ENCODE measurements at regions not wholly inside any gene's neighbourhood (a gene's known extent, or its start where the extent isn't known, plus 50 kb on each side); places are given as distances from the start of the nearest gene placed in this dataset.

DNA sequence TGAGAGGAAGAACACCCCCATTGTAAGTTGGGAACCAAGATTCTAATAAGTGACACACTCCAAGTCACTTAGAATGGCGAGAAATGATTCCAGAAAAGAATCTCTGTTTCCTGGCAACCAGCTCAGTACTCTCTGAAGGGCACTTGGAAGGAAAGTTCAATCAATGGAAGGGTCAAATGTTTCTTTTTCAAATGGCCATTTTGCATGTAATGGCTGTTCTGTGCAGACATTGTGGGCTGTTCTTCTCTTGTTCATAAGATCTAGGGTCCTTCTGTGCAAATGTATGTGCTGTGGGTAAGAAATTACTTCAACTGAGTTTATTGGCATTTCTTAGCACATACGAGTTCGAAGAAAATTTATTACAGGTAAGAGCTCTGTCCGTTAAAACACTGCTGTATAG is 145.3 kb downstream of the EVX1 start:
- Mint-ChIP-seq H3K36me3 (no peaks in the 10 kb centered on the region), H3K4me1 (no peaks in the 10 kb centered on the region), H3K9me3 (no peaks in the 10 kb centered on the region), H3K4me3 (no peak overlapping the region), H3K27ac (no peak overlapping the region)
- ATAC-seq (no peak), DNase-seq (ENCODE audit: low spot score in 2 of 2) (no peak)

DNA sequence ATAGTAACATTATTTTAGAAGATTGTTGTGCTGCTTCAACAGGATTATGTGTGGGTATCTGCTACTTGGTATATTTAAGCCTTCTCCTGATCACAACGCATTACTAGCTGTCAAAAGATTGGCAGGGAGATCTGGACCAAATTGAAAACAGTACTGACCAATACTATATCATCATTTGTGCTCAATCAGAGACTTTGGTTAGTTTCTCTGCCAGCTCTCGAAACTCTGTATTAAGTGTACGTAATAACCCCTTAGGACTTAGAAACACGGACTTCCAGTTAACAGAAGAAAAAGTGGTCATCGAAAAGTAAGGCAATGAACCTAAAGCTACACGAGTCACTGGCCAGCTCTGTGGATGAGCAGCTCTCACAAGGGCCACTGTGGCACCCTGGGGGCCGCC is 146.0 kb downstream of the EVX1 start:
- ATAC-seq (no peak), DNase-seq (ENCODE audit: low spot score in 2 of 2) (no peak)
- no peaks in the 10 kb centered on the region for H3K4me1 Mint-ChIP-seq
- H3K36me3 Mint-ChIP-seq = no peaks in the 10 kb centered on the region
- no peak overlapping the region for H3K4me3 Mint-ChIP-seq
- H3K27ac Mint-ChIP-seq = no peak overlapping the region
- no peaks in the 10 kb centered on the region for H3K9me3 Mint-ChIP-seq

DNA sequence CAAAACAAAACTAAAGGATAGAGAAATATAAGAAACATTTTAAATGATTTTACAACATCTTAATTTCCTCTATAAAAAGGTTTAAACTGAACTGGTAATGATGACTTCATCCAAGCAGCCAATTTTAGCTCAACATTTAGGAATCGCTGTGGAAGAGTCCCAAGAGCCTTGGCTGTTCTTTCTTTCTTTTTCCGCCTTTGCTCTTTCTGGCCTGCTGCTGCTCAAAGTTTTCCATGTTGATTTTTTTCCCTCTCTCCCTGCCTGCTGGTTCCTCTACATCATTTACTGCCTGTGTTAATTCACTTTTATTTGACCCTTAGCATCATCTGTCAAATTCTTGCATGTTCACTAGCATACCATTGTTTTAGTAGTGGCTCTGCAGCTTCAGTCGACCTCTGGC is 146.9 kb downstream of the EVX1 start:
- Mint-ChIP-seq H3K27ac (no peak overlapping the region), H3K9me3 (no peaks in the 10 kb centered on the region), H3K4me3 (no peak overlapping the region), H3K36me3 (no peaks in the 10 kb centered on the region), H3K4me1 (no peaks in the 10 kb centered on the region)
- DNase-seq (ENCODE audit: low spot score in 2 of 2) (no peak), ATAC-seq (no peak)

DNA sequence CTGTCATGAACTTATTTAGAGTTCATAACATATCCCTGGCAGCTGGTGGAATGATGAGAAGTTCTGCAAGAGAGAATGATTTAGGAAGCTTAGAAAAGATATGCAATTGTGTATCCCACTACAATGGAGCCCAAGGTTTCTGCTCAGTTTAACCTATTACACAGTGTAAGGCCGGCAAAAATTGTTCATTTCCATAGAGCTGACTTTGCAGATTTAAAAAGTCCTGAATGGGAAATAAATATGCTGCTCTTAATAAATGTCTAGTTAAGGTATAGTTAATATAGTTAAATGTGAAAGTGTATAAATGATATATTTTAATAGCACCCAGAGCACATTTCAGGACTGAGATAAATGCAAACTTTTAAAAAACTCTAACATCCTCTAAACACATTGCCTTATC is 149.9 kb downstream of the EVX1 start:
- ATAC-seq (no peak), DNase-seq (ENCODE audit: low spot score in 2 of 2) (no peak)
- Mint-ChIP-seq H3K4me3 (no peak overlapping the region), H3K27ac (no peak overlapping the region), H3K36me3 (no peaks in the 10 kb centered on the region), H3K9me3 (no peaks in the 10 kb centered on the region), H3K4me1 (no peaks in the 10 kb centered on the region)

DNA sequence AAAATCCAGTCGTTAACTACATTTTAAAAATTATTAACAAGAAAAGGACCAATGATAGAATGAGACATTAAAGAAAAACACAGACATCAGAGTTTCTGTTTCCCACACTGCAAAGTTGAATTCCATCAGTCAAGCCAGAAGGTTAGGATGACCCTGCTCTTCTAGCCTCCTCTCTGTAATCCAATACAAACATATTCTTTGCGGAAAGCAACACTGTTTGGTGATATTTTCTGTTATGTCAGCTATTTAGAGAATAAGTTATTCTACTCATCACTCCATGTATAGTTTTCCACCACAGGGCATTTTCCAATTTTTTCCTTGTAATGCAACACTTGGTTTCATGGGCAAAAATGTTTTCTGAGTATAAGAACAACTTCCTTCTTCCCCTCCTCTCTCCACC is 152.3 kb downstream of the EVX1 start:
- H3K4me3 Mint-ChIP-seq = no peak overlapping the region
- no peak overlapping the region for H3K27ac Mint-ChIP-seq
- no peaks in the 10 kb centered on the region for H3K9me3 Mint-ChIP-seq
- no peaks in the 10 kb centered on the region for H3K4me1 Mint-ChIP-seq
- ATAC-seq = no peak
- no peaks in the 10 kb centered on the region for H3K36me3 Mint-ChIP-seq
- no peak for DNase-seq (ENCODE audit: low spot score in 2 of 2)

DNA sequence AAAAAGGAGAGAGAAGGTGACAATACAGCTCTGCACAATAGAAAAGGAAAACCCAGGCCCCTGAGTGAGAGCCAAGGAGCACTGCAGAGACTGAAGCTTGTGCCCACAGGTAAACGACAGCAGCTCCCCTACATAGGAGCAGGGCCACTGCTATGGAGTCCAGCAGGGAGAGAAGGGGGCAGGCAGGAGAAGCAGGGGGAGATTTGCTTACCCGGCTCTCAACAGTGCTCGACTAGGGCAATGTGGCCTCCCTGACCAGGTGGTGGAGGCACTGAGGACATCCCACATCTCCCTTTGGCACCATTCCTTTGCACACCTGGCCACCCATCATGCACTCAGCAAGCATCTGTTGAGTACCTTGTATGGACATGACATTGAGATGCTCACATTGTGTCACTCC is 153.0 kb downstream of the EVX1 start:
- Mint-ChIP-seq H3K27ac (no peak overlapping the region), H3K36me3 (no peaks in the 10 kb centered on the region), H3K4me3 (no peak overlapping the region), H3K4me1 (peaks cover 5% of the 10 kb centered on the region), H3K9me3 (no peaks in the 10 kb centered on the region)
- ATAC-seq (no peak), DNase-seq (ENCODE audit: low spot score in 2 of 2) (no peak)

DNA sequence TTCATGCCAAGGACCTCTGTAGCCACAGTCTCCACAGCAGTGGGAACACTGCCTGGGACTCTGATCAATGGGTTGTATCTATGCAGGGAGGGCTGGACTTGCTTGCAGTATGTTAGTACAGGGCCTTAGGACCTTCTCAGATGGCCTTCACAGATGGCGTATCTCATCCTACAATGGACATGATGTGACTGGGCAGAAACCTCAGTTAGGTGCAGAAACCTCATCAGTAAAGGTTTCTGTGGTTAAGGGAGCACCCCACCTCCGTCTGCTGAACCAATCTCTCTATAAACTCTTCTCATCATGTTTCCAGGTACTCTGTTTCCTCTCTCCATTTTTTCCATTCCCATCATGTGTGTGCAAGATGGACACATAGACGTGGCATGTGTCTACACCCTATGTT is 154.9 kb downstream of the EVX1 start:
- peaks cover 5% of the 10 kb centered on the region for H3K4me1 Mint-ChIP-seq
- H3K9me3 Mint-ChIP-seq = peaks cover 3% of the 10 kb centered on the region
- no peak overlapping the region for H3K27ac Mint-ChIP-seq
- no peak overlapping the region for H3K4me3 Mint-ChIP-seq
- DNase-seq (ENCODE audit: low spot score in 2 of 2) (no peak), ATAC-seq (no peak)
- H3K36me3 Mint-ChIP-seq = no peaks in the 10 kb centered on the region

DNA sequence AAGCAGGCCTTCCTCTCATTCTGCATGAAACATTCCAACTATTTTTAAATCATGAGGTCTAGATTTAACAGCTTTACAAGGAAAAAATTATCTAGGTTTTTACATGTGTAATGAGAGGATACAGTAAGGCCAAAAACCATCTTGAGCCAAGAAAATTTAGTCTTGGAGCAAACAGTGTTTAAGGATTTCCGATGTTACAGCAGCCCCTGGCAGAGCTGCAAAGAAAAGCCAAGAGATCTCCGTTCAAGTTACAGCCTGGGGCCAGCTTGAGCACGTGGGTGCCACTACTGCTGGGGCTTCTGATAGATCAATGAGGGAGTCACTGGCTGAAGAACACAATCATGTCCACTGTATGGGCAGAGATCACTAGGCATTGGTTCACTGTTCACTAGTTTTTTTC is 156.2 kb downstream of the EVX1 start:
- ATAC-seq (no peak), DNase-seq (ENCODE audit: low spot score in 2 of 2) (no peak)
- Mint-ChIP-seq H3K4me3 (no peak overlapping the region), H3K27ac (no peak overlapping the region), H3K9me3 (peaks cover 3% of the 10 kb centered on the region), H3K36me3 (no peaks in the 10 kb centered on the region), H3K4me1 (peaks cover 5% of the 10 kb centered on the region)

DNA sequence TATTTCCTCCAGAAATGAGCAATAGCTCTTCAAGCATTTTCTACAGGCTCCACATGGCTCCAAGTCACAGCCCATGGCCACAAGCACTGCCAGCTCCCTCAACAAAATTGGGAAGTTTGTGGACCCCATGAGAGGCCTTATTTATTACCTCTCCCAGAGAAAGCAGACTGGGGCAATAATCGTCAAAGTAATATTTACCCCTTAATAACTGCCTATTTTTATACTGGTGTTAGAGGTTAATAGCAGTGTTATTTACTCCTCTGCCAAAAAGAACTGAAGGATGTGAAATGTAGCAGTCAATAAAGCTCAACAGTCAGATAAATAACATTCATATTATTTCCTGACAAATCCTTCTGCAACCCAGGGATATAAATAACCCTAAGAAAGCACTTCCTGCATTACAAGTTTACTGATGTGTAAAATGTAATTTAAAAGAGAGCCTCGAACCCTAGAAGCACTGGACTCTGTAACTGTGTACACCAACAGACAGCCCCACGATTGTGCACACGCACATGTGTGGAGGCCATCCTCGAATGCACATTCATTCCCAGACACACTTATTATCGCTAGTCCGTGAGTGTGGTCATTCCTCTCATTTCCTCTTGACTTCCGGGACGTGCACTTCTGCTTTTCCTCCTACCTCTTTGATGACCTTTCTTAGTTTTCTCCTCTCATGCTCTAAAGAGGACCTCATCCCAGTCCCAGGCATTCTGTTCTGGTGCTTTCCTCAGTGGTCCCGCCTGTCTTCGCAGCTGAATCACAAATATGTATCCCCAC is 157.4 kb downstream of the EVX1 start:
- Mint-ChIP-seq H3K27ac (no peak overlapping the region), H3K36me3 (no peaks in the 10 kb centered on the region), H3K9me3 (peaks cover 3% of the 10 kb centered on the region), H3K4me1 (peaks cover 5% of the 10 kb centered on the region), H3K4me3 (no peak overlapping the region)
- DNase-seq (ENCODE audit: low spot score in 2 of 2) = no peak
- ATAC-seq = no peak

DNA sequence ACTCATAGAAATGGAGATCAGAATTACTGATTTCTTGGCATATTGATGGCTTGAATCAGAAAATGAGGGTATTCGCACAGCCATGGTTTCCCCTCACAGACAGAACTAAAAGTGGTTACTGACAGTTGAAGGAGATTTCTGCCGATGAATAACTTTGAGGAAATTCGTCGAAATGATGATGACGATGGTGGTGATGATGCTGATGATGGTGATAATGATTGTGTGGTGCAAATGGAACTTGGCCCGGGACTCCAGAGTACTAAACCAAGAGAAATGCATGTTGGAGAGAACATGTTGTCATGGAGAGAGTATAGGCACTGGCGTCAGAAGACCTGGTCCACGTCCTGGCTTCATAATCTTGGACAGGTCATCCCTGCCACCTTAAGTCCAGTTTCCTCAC is 163.2 kb downstream of the EVX1 start:
- peaks cover 3% of the 10 kb centered on the region for H3K9me3 Mint-ChIP-seq
- no peak overlapping the region for H3K27ac Mint-ChIP-seq
- H3K4me3 Mint-ChIP-seq = no peak overlapping the region
- H3K4me1 Mint-ChIP-seq = no peaks in the 10 kb centered on the region
- no peak for DNase-seq (ENCODE audit: low spot score in 2 of 2)
- no peaks in the 10 kb centered on the region for H3K36me3 Mint-ChIP-seq
- no peak for ATAC-seq

DNA sequence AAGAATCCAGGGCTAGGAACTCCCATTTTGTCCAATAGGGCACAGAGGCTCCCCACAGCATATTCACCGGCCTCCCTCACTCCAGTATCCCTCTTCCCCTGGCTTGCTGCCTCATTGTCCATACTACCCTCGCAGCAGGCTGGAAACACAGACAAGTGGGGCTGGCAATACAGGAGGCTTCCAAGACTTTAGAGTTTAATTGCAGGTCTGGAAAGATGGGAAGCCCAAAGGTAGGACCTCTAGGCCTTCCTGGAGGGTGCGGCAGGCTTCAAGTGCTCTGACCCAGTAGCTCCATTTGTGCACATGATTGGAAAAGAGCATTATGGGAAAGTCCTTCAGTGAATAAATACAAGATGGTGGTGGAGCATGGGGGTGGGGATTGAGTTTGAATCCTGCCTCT is 166.7 kb downstream of the EVX1 start:
- no peaks in the 10 kb centered on the region for H3K9me3 Mint-ChIP-seq
- H3K27ac Mint-ChIP-seq = no peak overlapping the region
- DNase-seq (ENCODE audit: low spot score in 2 of 2) (no peak), ATAC-seq (no peak)
- H3K4me1 Mint-ChIP-seq = no peaks in the 10 kb centered on the region
- no peak overlapping the region for H3K4me3 Mint-ChIP-seq
- no peaks in the 10 kb centered on the region for H3K36me3 Mint-ChIP-seq

DNA sequence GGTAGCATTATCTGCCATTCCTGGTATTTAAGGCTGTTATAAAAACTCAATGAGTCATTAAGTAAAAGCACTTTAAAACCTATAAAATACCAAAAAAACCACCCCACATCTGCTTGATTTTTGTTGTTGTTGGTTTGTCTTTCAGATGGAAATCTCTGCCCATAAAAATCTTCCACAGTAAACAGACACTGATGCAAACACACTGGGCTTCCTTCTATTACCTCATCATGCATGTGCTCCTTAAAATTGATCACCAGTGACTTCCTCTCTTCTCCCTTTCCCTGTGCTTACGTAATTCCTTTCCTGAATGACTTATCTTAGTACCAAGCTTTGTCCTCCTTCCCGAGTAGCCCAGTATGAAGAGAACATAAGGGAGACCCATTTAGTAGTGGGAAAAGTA is 167.2 kb downstream of the EVX1 start:
- Mint-ChIP-seq H3K4me1 (no peaks in the 10 kb centered on the region), H3K9me3 (no peaks in the 10 kb centered on the region), H3K4me3 (no peak overlapping the region), H3K36me3 (no peaks in the 10 kb centered on the region), H3K27ac (no peak overlapping the region)
- ATAC-seq (no peak), DNase-seq (ENCODE audit: low spot score in 2 of 2) (no peak)

DNA sequence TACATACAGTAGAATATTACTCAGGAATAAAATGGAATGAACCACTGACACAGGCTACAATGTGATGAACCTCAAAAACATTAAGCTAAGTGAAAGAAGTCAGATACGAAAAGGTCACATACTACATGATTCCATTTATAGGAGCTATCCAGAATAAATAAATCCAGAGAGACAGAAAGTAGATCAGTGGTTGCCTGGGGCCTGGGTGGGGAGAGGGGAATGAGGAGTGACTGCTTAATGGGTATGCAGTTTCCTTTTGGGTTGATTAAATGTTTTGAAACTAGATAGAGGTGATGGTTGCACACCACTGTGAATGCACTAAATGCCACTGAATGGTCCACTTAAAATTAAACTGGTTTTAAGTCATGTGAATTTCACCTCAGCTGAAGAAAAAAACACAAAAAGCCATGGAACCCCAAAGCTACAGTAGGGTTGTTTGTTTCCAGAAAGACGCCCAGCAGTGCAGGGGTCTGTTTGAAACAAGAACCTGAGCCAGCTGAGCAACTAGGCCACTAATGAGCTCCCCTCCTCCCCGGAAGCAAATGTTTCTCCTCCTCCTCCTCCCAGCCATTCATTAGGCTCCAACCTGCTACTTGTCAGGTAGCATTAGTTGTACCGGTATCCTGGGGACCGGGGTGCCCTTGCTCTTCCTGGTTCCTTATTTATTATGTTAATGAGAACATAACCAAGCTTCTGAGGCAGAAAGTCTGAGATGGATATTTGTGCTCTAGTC is 168.4 kb downstream of the EVX1 start:
- no peaks in the 10 kb centered on the region for H3K4me1 Mint-ChIP-seq
- no peak overlapping the region for H3K27ac Mint-ChIP-seq

DNA sequence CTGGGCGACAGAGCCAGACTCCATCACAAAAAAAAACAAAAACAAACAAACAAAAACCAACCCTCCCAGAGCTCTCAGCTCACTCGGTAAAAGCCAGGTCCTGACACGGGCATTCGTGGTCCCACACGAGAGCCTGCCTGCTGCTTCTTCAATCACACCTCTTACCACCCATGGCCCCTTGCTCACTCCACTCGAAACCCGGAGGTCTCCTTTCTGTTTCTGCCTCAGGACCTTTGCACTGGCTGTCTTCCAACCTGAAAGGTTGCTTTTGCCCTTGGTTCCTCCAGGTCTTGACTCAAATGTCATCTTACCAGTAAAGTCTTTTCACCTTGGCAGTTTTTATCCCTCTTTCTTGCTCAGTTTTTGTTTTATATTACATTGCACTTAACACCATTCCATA is 169.6 kb downstream of the EVX1 start:
- Mint-ChIP-seq H3K36me3 (no peaks in the 10 kb centered on the region), H3K27ac (no peak overlapping the region), H3K9me3 (no peaks in the 10 kb centered on the region), H3K4me3 (no peak overlapping the region), H3K4me1 (no peaks in the 10 kb centered on the region)
- ATAC-seq (no peak), DNase-seq (ENCODE audit: low spot score in 2 of 2) (no peak)

More for the DNA sequence above, 168.4 kb downstream of the EVX1 start:
- no peaks in the 10 kb centered on the region for H3K9me3 Mint-ChIP-seq
- no peak overlapping the region for H3K4me3 Mint-ChIP-seq
- ATAC-seq (no peak), DNase-seq (ENCODE audit: low spot score in 2 of 2) (no peak)
- no peaks in the 10 kb centered on the region for H3K36me3 Mint-ChIP-seq

DNA sequence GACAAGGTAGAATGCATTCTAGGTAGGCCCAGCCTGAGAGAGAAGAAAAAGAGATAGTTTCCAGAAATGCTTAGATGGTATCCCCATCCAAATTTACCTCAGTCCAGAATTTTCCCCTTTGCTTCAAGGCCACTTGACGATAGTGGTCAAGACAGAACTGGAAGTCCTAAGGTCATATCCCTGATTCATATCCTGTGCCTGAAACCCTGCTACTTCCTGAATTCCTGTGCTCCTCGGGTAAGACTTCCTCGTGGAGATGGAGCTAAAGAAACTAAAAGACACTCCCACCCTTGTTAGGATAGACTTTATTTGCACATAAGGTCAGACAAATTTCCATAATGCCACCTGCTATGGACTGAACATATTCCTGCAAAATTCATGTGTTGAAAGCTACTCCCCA is 175.9 kb downstream of the EVX1 start:
- ATAC-seq (no peak), DNase-seq (ENCODE audit: low spot score in 2 of 2) (no peak)
- no peak overlapping the region for H3K27ac Mint-ChIP-seq
- H3K36me3 Mint-ChIP-seq = no peaks in the 10 kb centered on the region
- H3K4me1 Mint-ChIP-seq = no peaks in the 10 kb centered on the region
- H3K4me3 Mint-ChIP-seq = no peak overlapping the region
- no peaks in the 10 kb centered on the region for H3K9me3 Mint-ChIP-seq

DNA sequence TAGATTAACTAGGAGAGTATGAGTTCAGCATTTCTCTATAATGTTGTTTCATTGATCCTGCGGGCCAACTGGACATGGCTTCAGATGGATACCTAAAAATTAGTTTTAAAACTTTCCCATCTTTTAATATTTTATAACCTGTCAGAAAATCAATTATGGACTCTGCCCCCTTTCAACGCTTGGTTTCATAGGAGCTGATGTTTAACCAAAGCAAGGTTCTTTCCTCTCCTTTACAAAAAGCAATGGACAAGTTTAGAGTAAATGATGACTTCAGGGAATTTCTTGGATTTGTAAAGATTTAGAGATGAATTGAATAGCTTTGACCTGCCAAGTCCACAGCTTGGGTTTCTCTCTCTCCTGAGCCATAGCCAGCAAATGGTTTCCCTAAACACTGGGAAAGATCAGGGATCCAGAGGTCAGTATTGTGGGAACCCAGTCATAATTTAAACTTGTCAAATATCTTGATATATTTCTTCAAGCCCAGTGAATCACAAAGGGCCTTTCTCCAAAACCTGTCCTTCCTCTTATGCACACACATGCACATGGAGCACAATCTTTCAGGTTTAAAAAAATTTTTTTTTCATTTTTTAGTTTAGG is 177.1 kb downstream of the EVX1 start:
- ATAC-seq (no peak), DNase-seq (ENCODE audit: low spot score in 2 of 2) (no peak)
- Mint-ChIP-seq H3K4me3 (no peak overlapping the region), H3K4me1 (no peaks in the 10 kb centered on the region), H3K9me3 (no peaks in the 10 kb centered on the region), H3K27ac (no peak overlapping the region), H3K36me3 (no peaks in the 10 kb centered on the region)
